Naive thymus-derived CD4-positive, alpha-beta T cell (primary cell): ENCODE measurements at regions not wholly inside any gene's neighbourhood (a gene's known extent, or its start where the extent isn't known, plus 50 kb on each side); places are given as distances from the start of the nearest gene placed in this dataset.
A peak's percentile ranks its signal among the peaks of the same experiment; 100 is the strongest.

ENCODE experiments used
- ATAC-seq: fragments of 150-1000 bp; cut with Tn5 transposase; 2 replicates; pipeline ENCODE4 v1.10.0; 2021; ENCODE audit warnings: mild to moderate bottlenecking, moderate library complexity
- CTCF ChIA-PET: fragments of 350-600 bp; sonication (Branson Sonifier 250); formaldehyde crosslinking; loops from one replicate; lab custom pipeline; 2021; ENCODE audit warnings: antibody characterized with exemption; lab: Charles Lee
- POLR2A ChIA-PET: fragments of 350-600 bp; sonication (Branson Sonifier 250); formaldehyde crosslinking; loops from one replicate; lab custom pipeline; 2021; ENCODE audit warnings: antibody characterized with exemption, inconsistent platforms; lab: Charles Lee
- DNase-seq, 9 donors: peaks; one replicate each; pipeline versions ENCODE4 v3.0.0 to v3.0.0-alpha.2; 2020 to 2022; ENCODE audit warnings: mixed read lengths in 1 of 9
- H3K27ac ChIP-seq: one replicate; pipeline ENCODE4 v1.7.0; 2013; ENCODE audit warnings: mild to moderate bottlenecking, low read depth, low read length, moderate library complexity
- H3K27me3 ChIP-seq, 2 donors: one replicate each; pipeline ENCODE4 v1.7.0; 2013; ENCODE audit warnings: low read length in 2 of 2, mild to moderate bottlenecking in 2 of 2, moderate library complexity in 2 of 2; ENCODE audit not compliant: control insufficient read depth in 2 of 2, insufficient read depth in 2 of 2
- H3K36me3 ChIP-seq, 3 experiments: 1 replicate in 2 of 3; 2 replicates in 1 of 3; pipeline ENCODE4 v1.7.0; 2013; ENCODE audit warnings: low read length in 3 of 3, mild to moderate bottlenecking in 3 of 3, moderate library complexity in 1 of 3; ENCODE audit not compliant: insufficient read depth in 3 of 3, control insufficient read depth in 2 of 3
- H3K4me1 ChIP-seq, 2 donors: one replicate each; pipeline ENCODE4 v1.7.0; 2013; ENCODE audit warnings: low read length in 2 of 2, mild to moderate bottlenecking in 2 of 2, moderate library complexity in 1 of 2; ENCODE audit not compliant: control insufficient read depth in 2 of 2, insufficient read depth in 2 of 2
- H3K4me3 ChIP-seq: 2 replicates; pipeline ENCODE4 v1.7.0; 2013; ENCODE audit warnings: mild to moderate bottlenecking, low read length
- H3K9me3 ChIP-seq, 3 experiments: 1 replicate in 2 of 3; 2 replicates in 1 of 3; pipeline ENCODE4 v1.7.0; 2013; ENCODE audit warnings: low read length in 3 of 3; ENCODE audit not compliant: control insufficient read depth in 2 of 3
- H3K27ac Mint-ChIP-seq, 9 donors: one replicate each; pipeline ENCODE4 v1.8.0; 2020 to 2022; ENCODE audit warnings: mixed read lengths in 9 of 9, mild to moderate bottlenecking in 8 of 9, moderate library complexity in 5 of 9, inconsistent platforms in 2 of 9
- H3K27me3 Mint-ChIP-seq, 5 donors: one replicate each; pipeline ENCODE4 v1.8.0; 2021 to 2022; ENCODE audit warnings: mixed read lengths in 5 of 5, mild to moderate bottlenecking in 1 of 5
- H3K36me3 Mint-ChIP-seq, 5 donors: one replicate each; pipeline ENCODE4 v1.8.0; 2020 to 2022; ENCODE audit warnings: mixed read lengths in 5 of 5, mild to moderate bottlenecking in 3 of 5, inconsistent platforms in 1 of 5
- H3K4me1 Mint-ChIP-seq, 7 donors: one replicate each; pipeline ENCODE4 v1.8.0; 2020 to 2022; ENCODE audit warnings: mixed read lengths in 7 of 7, mild to moderate bottlenecking in 3 of 7, inconsistent platforms in 1 of 7
- H3K4me3 Mint-ChIP-seq, 10 donors: one replicate each; pipeline ENCODE4 v1.8.0; 2020 to 2022; ENCODE audit warnings: mild to moderate bottlenecking in 10 of 10, mixed read lengths in 10 of 10, moderate library complexity in 6 of 10, inconsistent platforms in 2 of 10
- H3K9me3 Mint-ChIP-seq, 11 donors: one replicate each; pipeline ENCODE4 v1.8.0; 2020 to 2022; ENCODE audit warnings: mixed read lengths in 11 of 11, mild to moderate bottlenecking in 4 of 11, inconsistent platforms in 1 of 11, moderate library complexity in 1 of 11
- intact Hi-C, 2 donors: fragments of 100-400 bp; cut with micrococcal nuclease; formaldehyde crosslinking; loops; one replicate each; pipeline ENCODE4 v1.15.1; 2023

- ATAC-seq (no peak), DNase-seq (no peak)
- H3K4me1 ChIP-seq: no peaks in the 10 kb centered on the region
- H3K4me3 ChIP-seq: no peak overlapping the region
- H3K9me3 ChIP-seq: no peaks in the 10 kb centered on the region
- no peaks in the 10 kb centered on the region for H3K36me3 ChIP-seq
- H3K27ac ChIP-seq: no peak overlapping the region
- Mint-ChIP-seq H3K9me3 (no peaks in the 10 kb centered on the region), H3K36me3 (no peaks in the 10 kb centered on the region), H3K27ac (no peak overlapping the region), H3K4me1 (no peaks in the 10 kb centered on the region), H3K27me3 (no peaks in the 10 kb centered on the region), H3K4me3 (no peak overlapping the region)
- ChIA-PET POLR2A (no interaction called here), CTCF (no interaction called here)
- H3K27me3 ChIP-seq: no peaks in the 10 kb centered on the region
- intact Hi-C loops: no loop called here
These were observed 293.3 kb downstream of the HACE1 start for GRCh38 chr6:104566411-104566810.

- H3K27ac Mint-ChIP-seq: no peak overlapping the region
- Histone ChIP-seq H3K27me3 (no peaks in the 10 kb centered on the region), H3K36me3 (no peaks in the 10 kb centered on the region), H3K4me3 (no peak overlapping the region), H3K4me1 (no peaks in the 10 kb centered on the region), H3K9me3 (no peaks in the 10 kb centered on the region), H3K27ac (no peak overlapping the region)
- ChIA-PET CTCF (no interaction called here), POLR2A (no interaction called here)
- H3K27me3 Mint-ChIP-seq: peaks cover 0 to 5% (median 0%) of the 10 kb centered on the region in 5 donors
- no peaks in the 10 kb centered on the region for H3K9me3 Mint-ChIP-seq
- DNase-seq (no peak), ATAC-seq (no peak)
- H3K4me3 Mint-ChIP-seq: no peak overlapping the region
- H3K36me3 Mint-ChIP-seq: no peaks in the 10 kb centered on the region
- no peaks in the 10 kb centered on the region for H3K4me1 Mint-ChIP-seq
- intact Hi-C loops: no loop called here
These were observed 296.4 kb downstream of the HACE1 start for GRCh38 chr6:104563306-104563705.

GRCh38 chr6:104559435-104560202 lies 300.1 kb downstream of the HACE1 start:
- H3K4me1 Mint-ChIP-seq: no peaks in the 10 kb centered on the region
- H3K9me3 Mint-ChIP-seq: peaks cover 0 to 2% (median 0%) of the 10 kb centered on the region in 11 donors
- intact Hi-C loops: no loop called here
- Histone ChIP-seq H3K4me1 (no peaks in the 10 kb centered on the region), H3K36me3 (no peaks in the 10 kb centered on the region), H3K27ac (no peak overlapping the region), H3K4me3 (no peak overlapping the region), H3K27me3 (no peaks in the 10 kb centered on the region), H3K9me3 (no peaks in the 10 kb centered on the region)
- DNase-seq (no peak), ATAC-seq (no peak)
- no peak overlapping the region for H3K4me3 Mint-ChIP-seq
- H3K36me3 Mint-ChIP-seq: no peaks in the 10 kb centered on the region
- ChIA-PET POLR2A (no interaction called here), CTCF (no interaction called here)
- H3K27ac Mint-ChIP-seq: no peak overlapping the region
- H3K27me3 Mint-ChIP-seq: peaks cover 0 to 22% (median 10%) of the 10 kb centered on the region in 5 donors

GRCh38 chr6:104558746-104559145 lies 301.0 kb downstream of the HACE1 start:
- no peaks in the 10 kb centered on the region for H3K36me3 Mint-ChIP-seq
- peaks cover 0 to 2% (median 0%) of the 10 kb centered on the region in 11 donors for H3K9me3 Mint-ChIP-seq
- no peak overlapping the region for H3K4me3 ChIP-seq
- H3K4me3 Mint-ChIP-seq: no peak overlapping the region
- no peaks in the 10 kb centered on the region for H3K4me1 Mint-ChIP-seq
- ATAC-seq: no peak
- intact Hi-C loops: no loop called here
- no peaks in the 10 kb centered on the region for H3K27me3 ChIP-seq
- ChIA-PET CTCF (no interaction called here), POLR2A (no interaction called here)
- H3K36me3 ChIP-seq: no peaks in the 10 kb centered on the region
- no peak for DNase-seq
- H3K4me1 ChIP-seq: no peaks in the 10 kb centered on the region
- H3K9me3 ChIP-seq: no peaks in the 10 kb centered on the region
- peaks cover 0 to 22% (median 10%) of the 10 kb centered on the region in 5 donors for H3K27me3 Mint-ChIP-seq
- H3K27ac Mint-ChIP-seq: no peak overlapping the region
- no peak overlapping the region for H3K27ac ChIP-seq

- H3K9me3 ChIP-seq: no peaks in the 10 kb centered on the region
- no peaks in the 10 kb centered on the region for H3K36me3 Mint-ChIP-seq
- no peak overlapping the region for H3K27ac ChIP-seq
- H3K27me3 Mint-ChIP-seq: peaks cover 5 to 26% (median 14%) of the 10 kb centered on the region in 5 donors
- ChIA-PET POLR2A (no interaction called here), CTCF (no interaction called here)
- H3K4me3 Mint-ChIP-seq: no peak overlapping the region
- H3K27ac Mint-ChIP-seq: peak overlapping the region in 1 of 9 donors; percentile 6
- DNase-seq (no peak), ATAC-seq (no peak)
- no peak overlapping the region for H3K4me3 ChIP-seq
- intact Hi-C loops: no loop called here
- no peaks in the 10 kb centered on the region for H3K27me3 ChIP-seq
- H3K4me1 ChIP-seq: no peaks in the 10 kb centered on the region
- H3K36me3 ChIP-seq: no peaks in the 10 kb centered on the region
- H3K9me3 Mint-ChIP-seq: peaks cover 0 to 4% (median 0%) of the 10 kb centered on the region in 11 donors
- no peaks in the 10 kb centered on the region for H3K4me1 Mint-ChIP-seq
These were observed 311.4 kb downstream of the HACE1 start for GRCh38 chr6:104548297-104548696.

- no peak for DNase-seq
- Histone ChIP-seq H3K4me3 (no peak overlapping the region), H3K9me3 (no peaks in the 10 kb centered on the region), H3K27ac (no peak overlapping the region), H3K36me3 (no peaks in the 10 kb centered on the region), H3K27me3 (no peaks in the 10 kb centered on the region), H3K4me1 (no peaks in the 10 kb centered on the region)
- peaks cover 0 to 2% (median 0%) of the 10 kb centered on the region in 11 donors for H3K9me3 Mint-ChIP-seq
- POLR2A ChIA-PET: no interaction called here
- ATAC-seq: no peak
- no peak overlapping the region for H3K4me3 Mint-ChIP-seq
- no peak overlapping the region for H3K27ac Mint-ChIP-seq
- peaks cover 0 to 28% (median 9%) of the 10 kb centered on the region in 5 donors for H3K27me3 Mint-ChIP-seq
- CTCF ChIA-PET: no interaction called here
- intact Hi-C loops: no loop called here
- H3K36me3 Mint-ChIP-seq: no peaks in the 10 kb centered on the region
- H3K4me1 Mint-ChIP-seq: no peaks in the 10 kb centered on the region
These were observed 318.3 kb downstream of the HACE1 start for GRCh38 chr6:104541411-104541810.

GRCh38 chr6:104540743-104541142 lies 319.0 kb downstream of the HACE1 start:
- ATAC-seq: no peak
- no peak overlapping the region for H3K27ac ChIP-seq
- peaks cover 0 to 2% (median 0%) of the 10 kb centered on the region in 11 donors for H3K9me3 Mint-ChIP-seq
- no peaks in the 10 kb centered on the region for H3K27me3 ChIP-seq
- intact Hi-C loops: no loop called here
- H3K4me3 Mint-ChIP-seq: no peak overlapping the region
- peaks cover 0 to 26% (median 11%) of the 10 kb centered on the region in 5 donors for H3K27me3 Mint-ChIP-seq
- no peaks in the 10 kb centered on the region for H3K36me3 ChIP-seq
- DNase-seq: no peak
- H3K4me3 ChIP-seq: no peak overlapping the region
- no peak overlapping the region for H3K27ac Mint-ChIP-seq
- CTCF ChIA-PET: no interaction called here
- no peaks in the 10 kb centered on the region for H3K4me1 Mint-ChIP-seq
- no peaks in the 10 kb centered on the region for H3K9me3 ChIP-seq
- H3K4me1 ChIP-seq: no peaks in the 10 kb centered on the region
- POLR2A ChIA-PET: no interaction called here
- no peaks in the 10 kb centered on the region for H3K36me3 Mint-ChIP-seq
